GM10248 (cell line): ENCODE measurements at regions not wholly inside any gene's neighbourhood (a gene's known extent, or its start where the extent isn't known, plus 50 kb on each side); places are given as distances from the start of the nearest gene placed in this dataset.

ENCODE experiments used
- CTCF ChIA-PET: fragments of 300-600 bp; sonication (Branson Sonifier 250); formaldehyde crosslinking; extraction: SDS; loops from one replicate; lab custom pipeline; 2021; ENCODE audit warnings: antibody characterized with exemption; lab: Yijun Ruan, JAX
- POLR2A ChIA-PET: fragments of 350-650 bp; sonication (Branson Sonifier 250); formaldehyde crosslinking; extraction: SDS; loops from one replicate; lab custom pipeline; 2020; ENCODE audit warnings: antibody characterized with exemption; lab: Yijun Ruan, JAX
- DNase-seq: peaks from one replicate; pipeline ENCODE4 v3.0.0; 2012; ENCODE audit errors: extremely low spot score
- TF ChIP-seq, protein P1 (sequence below): IDR thresholded peaks from 2 replicates; pipeline ENCODE4 v1.5.1; 2012; ENCODE audit warnings: mild to moderate bottlenecking, low read depth; ENCODE audit errors: extremely low read depth, missing control alignments, control extremely low read depth

DNA sequence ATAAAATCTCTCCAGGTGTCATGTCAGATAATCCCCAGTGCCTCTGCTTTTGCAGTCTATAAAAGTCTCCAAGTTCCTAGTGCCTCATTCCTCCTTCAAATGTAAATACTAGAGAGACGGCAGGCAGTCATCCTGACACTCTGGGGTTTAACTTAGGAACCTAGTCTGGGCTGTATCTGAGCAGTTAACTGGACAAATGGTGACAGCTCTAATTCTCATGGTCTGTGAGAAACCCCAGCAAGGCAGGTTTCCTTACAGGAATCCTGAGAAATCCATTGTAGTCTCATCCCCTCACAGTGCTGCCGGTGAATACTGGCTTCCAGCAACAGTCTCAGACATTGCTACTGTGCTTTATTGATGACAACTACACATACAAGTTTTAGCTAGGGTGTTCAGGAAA, 246.8 kb downstream of the SNCA start:
- TF ChIP-seq, protein P1, sequence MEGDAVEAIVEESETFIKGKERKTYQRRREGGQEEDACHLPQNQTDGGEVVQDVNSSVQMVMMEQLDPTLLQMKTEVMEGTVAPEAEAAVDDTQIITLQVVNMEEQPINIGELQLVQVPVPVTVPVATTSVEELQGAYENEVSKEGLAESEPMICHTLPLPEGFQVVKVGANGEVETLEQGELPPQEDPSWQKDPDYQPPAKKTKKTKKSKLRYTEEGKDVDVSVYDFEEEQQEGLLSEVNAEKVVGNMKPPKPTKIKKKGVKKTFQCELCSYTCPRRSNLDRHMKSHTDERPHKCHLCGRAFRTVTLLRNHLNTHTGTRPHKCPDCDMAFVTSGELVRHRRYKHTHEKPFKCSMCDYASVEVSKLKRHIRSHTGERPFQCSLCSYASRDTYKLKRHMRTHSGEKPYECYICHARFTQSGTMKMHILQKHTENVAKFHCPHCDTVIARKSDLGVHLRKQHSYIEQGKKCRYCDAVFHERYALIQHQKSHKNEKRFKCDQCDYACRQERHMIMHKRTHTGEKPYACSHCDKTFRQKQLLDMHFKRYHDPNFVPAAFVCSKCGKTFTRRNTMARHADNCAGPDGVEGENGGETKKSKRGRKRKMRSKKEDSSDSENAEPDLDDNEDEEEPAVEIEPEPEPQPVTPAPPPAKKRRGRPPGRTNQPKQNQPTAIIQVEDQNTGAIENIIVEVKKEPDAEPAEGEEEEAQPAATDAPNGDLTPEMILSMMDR = no peak
- CTCF ChIA-PET = no interaction called here
- POLR2A ChIA-PET = no interaction called here
- no peak for DNase-seq

DNA sequence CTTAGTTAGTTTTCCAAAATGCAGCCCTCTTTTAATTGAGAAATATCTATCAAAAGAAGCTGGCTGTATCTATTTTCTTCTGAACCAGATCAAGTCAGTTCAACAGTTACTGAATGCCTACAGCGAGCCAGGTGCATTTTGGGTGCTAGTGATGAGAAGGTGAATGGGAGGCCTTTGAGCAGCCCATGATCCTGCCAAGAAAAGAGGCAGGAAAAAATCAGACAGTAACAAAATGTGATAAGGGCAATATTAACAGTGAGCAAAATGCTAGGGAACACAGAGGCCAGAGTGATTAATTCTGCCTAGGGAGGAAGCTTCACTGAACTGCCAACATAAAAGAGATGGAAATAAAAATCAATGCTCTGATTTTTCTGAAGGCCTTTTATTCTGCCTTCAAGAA, 248.5 kb downstream of the SNCA start:
- TF ChIP-seq, protein P1 = no peak
- CTCF ChIA-PET = interaction anchor here (1.1 kb wide), 1 partner anchor 9 kb away, joined by 3 read pairs; no protein-coding TSS in a partner anchor
- POLR2A ChIA-PET = no interaction called here
- DNase-seq = no peak

DNA sequence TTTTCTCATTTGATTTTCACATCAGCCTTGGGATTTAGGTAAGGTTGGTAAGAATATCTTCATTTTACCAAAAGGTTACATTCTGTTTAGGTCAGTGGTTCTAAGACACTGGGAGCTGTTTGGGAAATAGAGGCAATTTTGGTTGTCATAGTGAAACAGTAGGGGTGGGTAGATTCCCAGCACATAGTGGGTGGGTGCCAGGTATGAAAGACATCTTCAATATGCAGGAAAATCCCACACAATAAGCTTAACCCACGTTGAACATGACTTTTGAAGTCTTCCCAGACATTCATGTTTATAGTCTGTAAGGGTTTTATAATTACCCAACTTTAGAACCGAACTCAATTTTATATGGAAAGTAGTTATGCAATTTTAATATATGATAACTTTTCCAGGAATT, 249.6 kb downstream of the SNCA start:
- POLR2A ChIA-PET = no interaction called here
- CTCF ChIA-PET = interaction anchor here (1.0 kb wide), 1 partner anchor 323 kb away, joined by 3 read pairs; no protein-coding TSS in a partner anchor
- TF ChIP-seq, protein P1 = no peak
- DNase-seq = no peak

DNA sequence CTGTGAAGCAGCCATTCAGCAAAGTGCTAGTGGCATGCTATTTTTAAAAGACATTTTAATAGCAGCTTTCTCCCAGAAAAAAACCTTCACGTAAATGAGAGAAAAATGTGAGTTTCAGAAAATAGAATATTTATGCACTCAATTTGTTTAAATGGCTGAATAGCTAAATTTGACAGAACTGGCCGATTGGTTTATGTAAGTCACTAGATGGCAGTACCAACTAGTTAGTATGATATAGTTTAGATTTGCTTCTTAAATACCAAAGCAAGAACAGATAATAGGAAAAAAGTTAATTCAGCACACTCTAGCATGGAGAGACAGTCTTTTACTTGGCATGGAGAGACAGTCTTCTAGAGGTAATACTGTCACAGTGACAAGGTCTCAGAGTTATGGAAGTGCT, 250.1 kb downstream of the SNCA start:
- CTCF ChIA-PET = interaction anchor here (1.0 kb wide), 1 partner anchor 324 kb away, joined by 3 read pairs; no protein-coding TSS in a partner anchor
- TF ChIP-seq, protein P1 = no peak
- DNase-seq = no peak
- POLR2A ChIA-PET = no interaction called here

DNA sequence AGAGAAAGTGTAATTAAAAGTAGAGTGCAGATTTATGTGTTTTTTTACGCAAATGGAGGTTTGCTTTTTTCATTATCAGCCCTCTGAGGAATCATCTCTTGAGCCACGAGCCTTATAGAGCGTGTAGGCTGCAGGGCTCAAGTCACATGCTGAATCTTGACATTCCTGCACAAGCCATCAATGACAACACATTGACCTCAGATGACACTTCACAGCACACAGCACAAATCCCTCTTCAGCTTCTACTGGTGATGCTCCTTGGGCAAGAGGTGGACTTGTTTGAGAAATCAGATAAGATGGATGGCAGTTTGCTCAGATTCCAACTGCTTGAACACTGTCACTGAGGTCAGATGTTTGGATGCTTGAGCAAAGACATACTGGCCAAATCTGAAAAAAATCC, 250.6 kb downstream of the SNCA start:
- POLR2A ChIA-PET = no interaction called here
- TF ChIP-seq, protein P1 = no peak
- no peak for DNase-seq
- CTCF ChIA-PET = interaction anchor here (1.0 kb wide), 1 partner anchor 324 kb away, joined by 3 read pairs; no protein-coding TSS in a partner anchor

DNA sequence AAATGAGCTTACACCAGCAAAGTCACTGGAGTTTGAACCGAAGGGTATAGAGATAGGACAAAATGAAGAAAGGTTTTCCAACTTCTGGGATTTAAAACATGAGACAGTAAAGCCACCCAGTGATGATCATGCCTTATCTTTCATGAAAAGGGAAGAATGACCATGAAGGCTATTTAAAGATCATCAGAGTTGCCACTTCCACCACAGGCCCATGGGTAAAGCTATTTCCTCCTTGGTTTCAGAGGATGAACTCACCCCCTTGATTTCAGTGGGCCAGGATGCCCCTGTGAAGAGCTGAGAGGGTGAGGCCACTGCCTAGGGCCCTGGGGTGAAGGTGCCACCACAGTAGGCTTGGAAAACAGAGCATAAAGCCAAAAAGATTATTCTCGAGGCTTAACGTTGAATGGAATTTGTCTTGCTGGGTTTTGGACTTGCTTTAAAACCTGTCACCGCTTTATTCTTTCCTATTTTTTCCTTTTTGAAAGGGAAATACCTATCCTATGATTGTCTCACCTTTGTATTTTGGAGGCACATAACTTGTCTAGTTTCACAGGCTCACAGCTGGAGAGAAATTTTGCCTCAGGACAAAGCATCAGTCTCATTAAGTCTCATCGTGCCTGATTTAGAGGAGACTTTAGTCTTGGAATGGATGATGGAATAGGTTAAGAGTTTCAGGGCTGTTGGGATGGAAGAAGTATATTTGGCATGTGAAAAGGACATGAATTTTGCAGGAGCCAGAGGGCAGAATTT, 254.0 kb downstream of the SNCA start:
- TF ChIP-seq, protein P1 = no peak
- CTCF ChIA-PET = interaction anchor here (1.0 to 1.7 kb wide), 2 partner anchors 24 to 356 kb away, joined by 3 to 4 read pairs; no protein-coding TSS in a partner anchor
- POLR2A ChIA-PET = no interaction called here
- no peak for DNase-seq
